ENCODE measurements at regions not wholly inside any gene's neighbourhood (a gene's known extent, or its start where the extent isn't known, plus 50 kb on each side); places are given as distances from the start of the nearest gene placed in this dataset.

GRCh38 chr6:159106627-159107241, 61.9 kb upstream of the TAGAP start:
- H3K23ac ChIP-seq (ENCODE audit: insufficient read length) = no peak overlapping the region
- no peak overlapping the region for H3K27ac ChIP-seq (ENCODE audit: low read depth, low read length)
- H2BK12ac ChIP-seq (ENCODE audit: low read depth, low read length) = no peak overlapping the region
- H2AFZ ChIP-seq (ENCODE audit: low read length) = peak overlapping the region; percentile 97
- no peak overlapping the region for H4K91ac ChIP-seq (replicated peaks; ENCODE audit: insufficient read length, low read length)
- peak overlapping the region; percentile 50; the same call in 1 of the 2 replicates for H2BK15ac ChIP-seq (ENCODE audit: low read length)
- no peak overlapping the region for H2BK5ac ChIP-seq (ENCODE audit: low read depth, low read length)
- peaks cover 1 to 4% (median 2%) of the 10 kb centered on the region in 4 experiments; a peak in 6 of 7 replicates for H3K4me1 ChIP-seq (replicated peaks in 1 of 4; ENCODE audit: control insufficient read depth in 3 of 4, insufficient read depth in 4 of 4, low read length in 3 of 4)
- H3K4ac ChIP-seq (replicated peaks; ENCODE audit: insufficient read length, low read depth, low read length) = no peak overlapping the region
- no peak overlapping the region for H2BK20ac ChIP-seq (ENCODE audit: low read length)
- no peaks in the 10 kb centered on the region for H3K79me1 ChIP-seq (ENCODE audit: low read depth, low read length)
- TF ChIP-seq TAF1 (IDR thresholded peaks at IDR 0.05; ENCODE audit: low read depth, low read length) (no peak), SP1 (IDR thresholded peaks at IDR 0.05; ENCODE audit: low read depth, low read length) (peak; percentile 99), CHD2 (IDR thresholded peaks at IDR 0.05; ENCODE audit: low read length) (peak; percentile 93), SP2 (IDR thresholded peaks at IDR 0.05; ENCODE audit: low read length) (peak; percentile 80)
- no peaks in the 10 kb centered on the region for H3K9me3 ChIP-seq (ENCODE audit: insufficient read depth in 2 of 2, low read depth in 1 of 2, low read length in 1 of 2)
- H3K18ac ChIP-seq (ENCODE audit: extremely low read depth, low read length) = no peak overlapping the region
- CTCF ChIA-PET (ENCODE audit: partially characterized antibody) = interaction anchor here (0.6 to 7.9 kb wide), 15 partner anchors 8 to 457 kb away, joined by 3 to 144 read pairs (median 4); partner anchors contain the start of genes SYTL3 and TAGAP
- H3K27me3 ChIP-seq (replicated peaks in 1 of 4; ENCODE audit: control insufficient read depth in 3 of 4, extremely low read depth in 1 of 4, insufficient read depth in 3 of 4, low read length in 3 of 4) = no peaks in the 10 kb centered on the region; a peak in 1 of 7 replicates
- H3K79me2 ChIP-seq (ENCODE audit: control insufficient read depth in 1 of 2, insufficient read depth in 2 of 2, low read length in 2 of 2) = no peaks in the 10 kb centered on the region
- no peaks in the 10 kb centered on the region for H4K20me1 ChIP-seq (replicated peaks in 1 of 2; ENCODE audit: control insufficient read depth in 1 of 2, insufficient read depth in 2 of 2, low read length in 2 of 2)
- POLR2A ChIA-PET (ENCODE audit: partially characterized antibody) = interaction anchor here (1.4 to 1.9 kb wide), 3 partner anchors 65 to 107 kb away, joined by 3 to 4 read pairs (median 4); partner anchors contain the start of gene RSPH3
- no peak overlapping the region for H2BK120ac ChIP-seq (replicated peaks; ENCODE audit: low read depth, low read length)
- peak in 1 of 2 experiments; percentile 98 for DNase-seq (ENCODE audit: low read depth in 1 of 2, low spot score in 2 of 2)
- 60% methylated on average over 7 of the region's 7 CpGs; no CpG with 5 or more reads in 1 of the 2 experiments for WGBS, 2 experiments (ENCODE audit: extremely low coverage in 1 of 2, insufficient coverage in 1 of 2, insufficient read length in 1 of 2, insufficient replicate concordance in 2 of 2, low coverage in 1 of 2, low lambda C conversion rate in 2 of 2, missing lambda C conversion rate in 1 of 2)
- H4K5ac ChIP-seq (ENCODE audit: insufficient read length, low read depth, low read length) = no peak overlapping the region
- H3K9ac ChIP-seq (replicated peaks in 1 of 4; ENCODE audit: extremely low read depth in 1 of 4, low read depth in 3 of 4, low read length in 3 of 4) = no peak overlapping the region
- no peaks in the 10 kb centered on the region for H3K36me3 ChIP-seq (ENCODE audit: control insufficient read depth in 2 of 4, insufficient read depth in 4 of 4, low read length in 3 of 4)
- FAIRE-seq = peak; percentile 95
- H3K14ac ChIP-seq (ENCODE audit: insufficient read length) = no peak overlapping the region
- H3K4me2 ChIP-seq (ENCODE audit: insufficient read depth in 1 of 2, low read depth in 2 of 2, low read length in 2 of 2) = peak overlapping the region in 1 of 2 experiments; percentile 10; a peak in 1 of 4 replicates
- H3K23me2 ChIP-seq (ENCODE audit: low read depth, low read length) = no peaks in the 10 kb centered on the region
- H4K8ac ChIP-seq (ENCODE audit: extremely low read depth, insufficient read depth, low read length) = no peak overlapping the region
- H3K4me3 ChIP-seq (ENCODE audit: extremely low read depth in 1 of 4, insufficient read depth in 2 of 4, low read depth in 3 of 4, low read length in 4 of 4) = no peak overlapping the region
- H2AK5ac ChIP-seq (ENCODE audit: low read depth, low read length) = no peak overlapping the region
- no peak overlapping the region for H3K56ac ChIP-seq (replicated peaks; ENCODE audit: insufficient read length, low read depth, low read length)

Measured in H1 (cell line).